GM12874 (cell line): ENCODE measurements at regions not wholly inside any gene's neighbourhood (a gene's known extent, or its start where the extent isn't known, plus 50 kb on each side); places are given as distances from the start of the nearest gene placed in this dataset.

ENCODE experiments used
- TF ChIP-seq, protein P1 (sequence below): IDR thresholded peaks from 2 replicates; pipeline ENCODE4 v1.5.1; 2011; ENCODE audit warnings: low read depth, mild to moderate bottlenecking, control low read depth, low read length, moderate library complexity; ENCODE audit not compliant: insufficient read depth

DNA sequence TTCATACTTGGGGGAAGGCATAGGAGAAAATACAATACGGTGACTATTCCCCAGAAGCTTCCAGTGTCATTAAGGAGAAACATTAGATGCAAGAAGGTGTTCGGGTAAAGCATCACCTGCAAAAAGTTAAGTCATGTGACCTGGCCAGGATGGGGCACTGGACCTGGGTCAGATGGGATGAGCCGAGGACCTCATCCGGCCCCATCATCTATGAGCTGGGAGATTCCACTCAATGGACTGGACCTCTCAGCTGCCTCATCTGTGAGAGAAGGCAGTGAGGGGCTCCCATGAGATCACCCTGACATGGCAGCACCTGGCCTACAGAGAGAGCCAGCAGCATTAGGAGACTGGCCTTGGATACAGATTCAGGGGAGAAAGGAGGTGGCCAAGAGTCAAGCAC lies 111.4 kb upstream of the TEX51 start:
- TF ChIP-seq, protein P1, sequence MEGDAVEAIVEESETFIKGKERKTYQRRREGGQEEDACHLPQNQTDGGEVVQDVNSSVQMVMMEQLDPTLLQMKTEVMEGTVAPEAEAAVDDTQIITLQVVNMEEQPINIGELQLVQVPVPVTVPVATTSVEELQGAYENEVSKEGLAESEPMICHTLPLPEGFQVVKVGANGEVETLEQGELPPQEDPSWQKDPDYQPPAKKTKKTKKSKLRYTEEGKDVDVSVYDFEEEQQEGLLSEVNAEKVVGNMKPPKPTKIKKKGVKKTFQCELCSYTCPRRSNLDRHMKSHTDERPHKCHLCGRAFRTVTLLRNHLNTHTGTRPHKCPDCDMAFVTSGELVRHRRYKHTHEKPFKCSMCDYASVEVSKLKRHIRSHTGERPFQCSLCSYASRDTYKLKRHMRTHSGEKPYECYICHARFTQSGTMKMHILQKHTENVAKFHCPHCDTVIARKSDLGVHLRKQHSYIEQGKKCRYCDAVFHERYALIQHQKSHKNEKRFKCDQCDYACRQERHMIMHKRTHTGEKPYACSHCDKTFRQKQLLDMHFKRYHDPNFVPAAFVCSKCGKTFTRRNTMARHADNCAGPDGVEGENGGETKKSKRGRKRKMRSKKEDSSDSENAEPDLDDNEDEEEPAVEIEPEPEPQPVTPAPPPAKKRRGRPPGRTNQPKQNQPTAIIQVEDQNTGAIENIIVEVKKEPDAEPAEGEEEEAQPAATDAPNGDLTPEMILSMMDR = no peak

DNA sequence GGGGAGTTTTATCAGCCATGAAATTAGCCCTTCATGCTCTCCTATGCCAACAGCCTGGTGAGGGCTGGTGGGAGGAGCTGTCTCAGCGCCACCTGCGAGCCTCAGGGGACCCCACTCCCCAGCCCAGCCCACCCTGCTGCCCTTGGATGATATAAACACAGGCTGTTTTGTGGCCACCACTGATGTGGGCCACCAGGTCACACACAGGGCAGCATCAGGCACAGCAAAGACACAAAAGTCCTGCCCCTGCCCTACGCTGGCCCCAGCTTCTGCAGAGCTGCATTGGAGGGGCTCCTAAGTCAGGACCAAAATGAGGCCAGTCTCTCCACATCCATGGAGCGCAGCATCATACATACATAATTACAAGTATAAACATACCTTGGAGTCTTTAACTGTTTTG lies 110.6 kb upstream of the TEX51 start:
- TF ChIP-seq, protein P1 = no peak

DNA sequence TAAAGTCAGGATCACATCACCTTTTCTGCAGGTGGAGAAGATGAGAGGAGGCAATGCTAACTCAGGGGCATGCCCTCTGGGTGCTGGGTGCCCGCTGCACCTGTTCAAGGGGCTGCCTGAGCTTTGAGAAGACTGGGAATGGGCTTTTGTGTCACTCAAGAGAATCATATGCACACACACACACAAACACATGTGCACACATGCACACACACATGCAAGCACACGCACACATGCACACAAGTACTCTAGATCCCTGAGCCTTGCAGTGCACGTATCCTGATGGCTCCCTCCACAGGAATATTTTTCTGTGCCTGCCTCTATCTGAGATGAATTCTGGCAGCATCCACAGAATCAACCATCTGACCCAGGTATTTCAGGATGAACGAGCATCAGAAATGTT lies 110.0 kb upstream of the TEX51 start:
- TF ChIP-seq, protein P1 = no peak

DNA sequence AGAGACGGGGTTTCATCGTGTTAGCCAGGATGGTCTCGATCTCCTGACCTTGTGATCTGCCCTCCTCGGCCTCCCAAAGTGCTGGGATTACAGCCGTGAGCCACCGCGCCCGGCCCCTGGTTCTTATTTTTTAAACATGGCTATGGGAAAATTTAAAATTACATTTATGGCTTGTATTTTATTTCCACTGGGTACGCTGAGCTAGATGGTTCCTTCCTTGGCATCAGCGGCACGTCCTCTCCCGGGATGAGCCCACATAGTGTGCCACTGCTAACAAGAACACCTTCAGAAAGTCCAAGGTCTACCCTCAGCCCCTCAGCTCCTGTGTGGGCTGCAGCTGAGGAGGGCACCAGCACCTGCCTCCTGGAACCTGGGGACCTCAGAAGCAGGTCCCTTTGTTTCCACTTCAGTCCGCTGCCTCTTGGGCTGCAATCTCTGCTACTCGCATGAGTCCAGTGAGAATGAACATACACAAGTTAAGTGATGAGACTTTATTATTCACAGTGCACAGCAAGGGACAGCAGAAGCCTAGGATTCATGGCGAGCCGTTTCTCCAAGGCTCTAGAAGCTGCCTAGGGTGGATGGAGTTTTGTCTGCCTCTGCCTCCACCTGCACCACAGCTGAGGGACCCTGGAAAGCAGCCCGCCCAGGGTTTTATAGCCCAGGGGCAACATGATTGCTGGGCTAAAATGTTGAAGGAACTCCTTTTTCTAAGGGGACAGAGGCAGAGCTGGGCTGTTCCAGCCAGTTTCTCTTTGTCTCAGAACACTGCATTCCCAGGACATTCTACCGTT lies 107.5 kb upstream of the TEX51 start:
- TF ChIP-seq, protein P1 = no peak

DNA sequence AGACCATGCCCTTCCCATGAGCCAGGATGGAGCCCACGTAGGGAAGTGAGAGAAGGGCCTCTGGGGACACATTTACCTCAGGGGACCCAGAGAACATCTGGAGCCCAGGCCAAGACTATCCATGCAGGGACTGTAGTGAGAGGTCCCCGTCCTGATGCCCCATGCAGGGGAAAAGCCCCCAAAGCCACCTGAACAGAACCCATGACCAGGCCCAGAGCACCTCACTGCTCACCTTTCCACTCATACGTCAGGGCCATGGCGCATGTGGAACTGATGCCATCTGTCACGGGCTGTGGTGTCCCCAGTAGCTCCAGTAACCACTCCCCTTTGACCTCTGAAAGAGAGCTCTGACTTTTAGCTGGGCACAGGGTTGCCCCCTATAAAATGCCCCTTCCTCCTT lies 106.5 kb upstream of the TEX51 start:
- TF ChIP-seq, protein P1 = no peak

DNA sequence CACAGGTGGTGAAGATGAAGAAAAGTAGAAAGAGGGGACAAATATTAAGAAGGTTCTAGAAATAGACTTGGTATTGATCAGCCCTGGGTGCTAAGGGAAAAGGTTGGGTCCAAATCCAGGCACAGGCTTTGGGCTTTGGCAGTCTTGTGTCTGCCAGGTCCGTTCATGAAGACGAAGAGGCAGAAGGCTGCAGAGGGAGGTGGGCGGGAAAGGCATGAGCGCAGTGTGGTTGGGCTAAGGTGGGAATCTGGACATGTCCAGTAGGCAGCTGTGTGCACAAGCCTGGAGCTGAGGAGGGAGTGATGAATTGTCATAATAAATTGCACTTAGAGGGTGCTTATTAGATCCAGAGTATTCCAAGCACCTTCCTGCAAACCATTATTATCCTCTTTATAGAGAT lies 105.7 kb upstream of the TEX51 start:
- TF ChIP-seq, protein P1 = no peak

DNA sequence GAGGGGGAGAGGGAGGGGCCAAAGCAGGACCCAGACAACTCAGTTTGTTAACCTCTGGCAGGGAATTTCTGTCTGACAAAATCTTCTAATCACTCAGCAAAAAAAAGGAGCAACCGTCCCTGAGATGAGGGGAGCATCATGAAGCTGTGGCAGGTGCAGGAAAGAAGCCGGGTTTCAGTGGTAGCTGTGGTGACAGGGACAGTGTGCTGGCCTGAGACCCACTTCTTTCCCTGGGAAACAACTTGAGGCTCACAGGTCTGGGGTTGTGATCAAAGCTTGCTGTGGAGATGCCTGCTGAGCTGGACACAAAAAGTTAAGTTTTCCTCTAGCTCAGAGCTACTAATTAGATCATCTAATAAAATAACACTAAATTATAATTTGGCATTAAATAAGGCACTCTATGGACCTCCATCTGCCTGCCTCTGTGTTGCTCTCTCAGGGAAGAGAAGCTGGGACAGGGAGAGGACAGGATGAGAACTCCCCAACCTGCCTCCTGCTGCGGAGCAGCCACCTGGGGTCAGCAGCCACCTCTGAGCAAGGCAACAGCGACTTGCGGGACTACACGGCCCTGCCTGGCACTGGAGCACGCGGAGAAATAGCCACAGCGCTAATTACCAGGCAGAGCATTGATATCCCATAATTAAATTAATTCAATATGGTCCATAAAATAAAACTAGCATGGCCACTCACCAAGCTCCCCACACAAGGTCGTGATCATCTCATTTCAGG lies 104.6 kb upstream of the TEX51 start:
- TF ChIP-seq, protein P1 = no peak
